Myocyte (in vitro differentiated cells): ENCODE measurements at regions not wholly inside any gene's neighbourhood (a gene's known extent, or its start where the extent isn't known, plus 50 kb on each side); places are given as distances from the start of the nearest gene placed in this dataset.

Experiments
- DNase-seq: peaks from one replicate; pipeline ENCODE4 v3.0.0-alpha.2; 2012; ENCODE audit warnings: low read depth

DNA sequence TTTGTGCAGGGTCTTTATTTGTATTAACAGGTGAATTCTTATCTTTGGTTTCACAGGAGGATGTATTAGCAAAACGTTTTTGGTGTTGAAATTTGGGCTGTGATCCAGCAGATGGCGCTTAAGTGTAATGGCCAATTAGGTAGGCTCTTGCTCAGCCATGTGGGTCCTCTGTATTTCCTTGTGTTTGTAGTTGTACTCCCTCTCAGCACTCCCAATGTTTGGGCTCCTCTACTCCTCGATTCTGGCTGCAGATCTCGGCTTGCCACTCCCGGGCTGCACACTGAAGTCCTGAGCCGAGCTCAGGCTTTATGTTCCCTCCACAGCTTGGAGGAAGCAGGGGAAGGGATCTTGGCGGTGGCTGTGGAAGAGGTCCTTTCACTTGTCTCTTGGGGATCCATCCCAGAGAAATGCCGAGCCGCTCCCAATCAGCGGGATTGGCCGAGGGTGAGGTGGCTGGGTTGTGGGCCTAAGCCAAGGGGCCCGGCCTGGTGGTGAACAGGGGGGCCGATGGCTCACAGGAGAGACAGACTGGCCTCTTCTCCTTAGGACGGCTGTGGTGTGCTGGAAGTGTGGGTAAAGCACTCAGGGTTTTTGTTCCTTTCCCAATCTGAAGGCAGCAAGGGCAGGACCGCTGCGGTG is 133.7 kb downstream of the AEBP2 start:
- DNase-seq, result peak; percentile 39

DNA sequence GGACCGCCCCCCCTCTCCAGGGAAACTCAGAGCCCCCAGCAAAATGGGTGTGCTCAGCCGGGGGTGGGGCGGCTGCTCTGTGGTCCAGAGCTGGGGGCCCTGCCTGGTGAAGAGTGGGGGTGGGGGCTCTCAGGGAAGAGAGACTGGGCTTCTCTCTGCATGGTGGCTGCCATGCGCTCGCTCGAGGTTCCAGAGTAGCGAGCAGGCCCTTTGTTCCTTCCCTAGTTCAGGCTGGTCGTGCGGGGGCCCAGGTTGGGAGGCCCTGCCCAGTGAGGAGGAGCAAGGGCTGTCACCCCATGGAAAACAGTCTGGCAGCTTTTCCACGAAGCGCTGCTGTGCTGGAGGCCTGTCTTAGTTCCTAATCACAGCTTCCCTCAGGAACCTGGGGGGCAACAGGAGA is 134.6 kb downstream of the AEBP2 start:
- DNase-seq, result no peak

DNA sequence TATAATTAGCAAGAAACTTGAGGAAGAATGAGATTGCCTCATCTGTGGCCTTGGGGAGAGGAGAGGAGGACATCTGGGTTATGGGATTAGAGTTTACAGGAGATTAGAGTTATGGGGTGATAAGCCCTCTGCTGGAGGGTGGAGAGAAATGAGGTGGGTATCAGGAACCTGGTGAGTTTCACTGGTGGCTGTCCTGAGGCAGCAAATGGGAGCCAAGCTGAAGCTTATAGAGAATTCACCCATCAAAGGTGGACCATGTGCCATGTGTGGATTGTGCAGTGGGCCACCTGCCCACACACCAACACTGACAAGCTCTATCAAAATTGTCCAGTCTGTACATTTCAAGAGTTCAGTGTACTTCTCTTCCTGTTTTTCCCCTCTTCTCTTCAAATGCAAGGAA is 135.3 kb downstream of the AEBP2 start:
- no peak for DNase-seq

DNA sequence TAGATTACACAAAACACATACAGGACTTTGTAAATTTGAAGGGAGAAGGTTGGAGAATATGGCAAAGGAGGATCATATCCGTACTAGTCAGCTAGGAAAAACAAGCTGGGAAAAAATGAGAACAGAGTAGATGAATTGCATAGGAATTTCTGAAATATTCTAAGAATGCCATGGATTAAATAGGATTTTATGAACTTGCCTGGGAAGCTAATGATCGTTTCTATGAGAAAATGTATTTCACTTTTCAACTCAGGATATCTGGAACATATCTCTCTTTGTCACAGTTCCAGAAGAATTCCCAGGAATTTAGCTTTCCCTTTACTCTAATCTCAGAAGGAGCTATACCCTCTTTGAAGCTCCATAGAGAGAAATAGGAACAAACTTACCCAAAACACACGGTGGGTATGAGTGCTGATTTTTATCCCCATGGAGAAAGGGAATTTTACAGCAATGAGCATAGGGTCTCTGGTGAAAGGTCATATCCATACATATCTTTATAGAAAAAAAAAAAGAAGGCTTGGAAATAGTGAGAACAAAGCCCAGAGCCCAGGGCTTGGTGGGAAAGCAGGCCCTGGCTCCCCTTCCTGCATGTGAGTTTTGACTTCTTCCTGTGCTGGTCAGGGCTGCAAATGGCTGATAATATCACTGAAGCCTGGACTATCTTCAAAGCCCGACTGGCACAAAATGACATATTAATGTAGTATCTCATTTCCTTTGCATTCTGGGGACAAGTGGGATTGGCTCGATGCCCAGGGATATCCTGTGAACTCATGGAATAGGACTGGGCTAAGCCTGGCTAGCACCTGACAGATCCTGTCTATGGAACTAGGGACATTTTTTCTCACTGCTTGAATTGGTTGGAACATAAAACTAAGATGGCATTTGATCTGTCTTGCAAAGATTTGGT is 136.3 kb downstream of the AEBP2 start:
- peak; percentile 78 for DNase-seq

DNA sequence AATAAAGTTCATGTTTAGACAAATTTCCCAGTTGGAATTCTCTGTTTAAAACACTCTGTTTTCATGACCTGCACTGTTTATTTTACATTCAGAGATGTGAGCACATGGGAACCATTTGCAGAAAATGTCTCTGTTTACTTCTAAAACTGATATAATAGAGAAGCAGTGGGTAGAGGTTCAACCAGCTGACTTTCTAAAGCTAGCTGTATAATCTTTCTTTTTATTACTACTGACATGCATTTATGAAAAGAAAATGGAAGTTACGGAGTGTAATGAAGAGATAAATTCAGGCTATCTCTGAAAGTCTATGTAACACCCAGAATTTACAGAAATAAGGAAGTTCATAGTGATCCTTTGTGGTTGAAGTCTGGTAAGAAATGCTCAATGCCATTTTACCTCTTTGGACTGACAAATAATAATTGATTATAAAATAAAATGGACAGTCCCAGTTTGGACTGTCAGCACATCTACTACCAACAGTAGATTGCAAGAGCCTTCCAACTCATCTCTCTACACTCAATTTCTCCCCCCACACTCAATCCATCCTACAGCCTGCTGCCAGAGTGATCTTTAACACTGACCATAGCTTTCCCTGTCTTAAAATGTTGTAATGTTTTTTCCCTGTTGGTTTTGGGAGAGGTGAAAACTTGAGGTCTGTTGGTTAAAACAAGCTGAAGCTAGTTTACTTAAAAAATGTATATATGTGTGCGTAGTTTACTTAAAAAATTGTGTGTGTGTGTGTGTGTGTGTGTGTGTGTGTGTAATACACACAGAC is 137.4 kb downstream of the AEBP2 start:
- DNase-seq, result no peak

DNA sequence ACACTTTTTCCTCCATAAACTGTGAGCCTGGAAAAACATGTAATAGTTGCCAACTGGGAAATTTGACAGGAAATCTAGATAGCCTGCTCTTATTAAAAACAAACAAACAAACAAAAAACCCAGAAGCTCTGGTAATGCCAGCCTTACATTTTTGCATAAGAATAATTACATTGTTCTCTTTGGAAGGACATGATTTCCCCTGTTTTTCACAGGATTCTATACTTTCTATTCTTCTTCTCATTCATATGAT is 137.9 kb downstream of the AEBP2 start:
- no peak for DNase-seq

DNA sequence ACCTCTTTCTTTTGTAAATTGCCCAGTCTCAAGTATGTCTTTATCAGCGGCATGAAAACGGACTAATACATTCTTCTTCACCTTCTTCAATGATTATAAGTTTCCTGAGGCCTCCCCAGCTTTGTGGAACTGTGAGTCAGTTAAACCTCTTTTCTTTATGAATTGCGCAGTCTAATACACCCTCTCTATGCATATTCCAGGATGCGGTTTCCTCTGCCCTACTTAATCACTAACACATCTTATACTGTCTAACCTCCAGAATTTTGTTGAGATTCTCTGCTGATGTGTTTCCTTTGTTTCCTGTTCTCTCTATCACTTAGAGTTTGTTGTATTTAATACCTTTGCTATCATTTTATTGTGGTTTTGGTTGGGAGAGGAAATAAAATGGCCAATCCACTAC is 145.4 kb downstream of the AEBP2 start:
- DNase-seq, result no peak

DNA sequence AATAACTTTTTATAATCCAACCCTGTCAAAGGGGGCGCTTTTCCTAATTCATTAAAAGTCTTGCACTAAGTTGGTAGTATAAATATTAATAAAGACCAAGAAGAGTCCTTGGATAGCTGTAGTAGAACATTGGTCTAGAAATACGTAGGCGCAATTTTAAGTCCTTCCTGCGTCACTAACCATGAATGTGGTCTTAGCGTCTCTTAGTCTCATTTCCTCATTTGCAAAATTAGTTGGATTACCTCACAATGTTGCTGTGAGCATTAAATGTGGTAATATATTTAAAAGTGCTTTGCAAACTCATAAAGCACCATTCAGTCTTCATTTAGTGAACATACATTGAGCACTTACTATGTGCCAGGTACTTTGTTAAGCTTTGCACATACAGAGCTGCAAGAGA is 149.7 kb downstream of the AEBP2 start:
- no peak for DNase-seq

DNA sequence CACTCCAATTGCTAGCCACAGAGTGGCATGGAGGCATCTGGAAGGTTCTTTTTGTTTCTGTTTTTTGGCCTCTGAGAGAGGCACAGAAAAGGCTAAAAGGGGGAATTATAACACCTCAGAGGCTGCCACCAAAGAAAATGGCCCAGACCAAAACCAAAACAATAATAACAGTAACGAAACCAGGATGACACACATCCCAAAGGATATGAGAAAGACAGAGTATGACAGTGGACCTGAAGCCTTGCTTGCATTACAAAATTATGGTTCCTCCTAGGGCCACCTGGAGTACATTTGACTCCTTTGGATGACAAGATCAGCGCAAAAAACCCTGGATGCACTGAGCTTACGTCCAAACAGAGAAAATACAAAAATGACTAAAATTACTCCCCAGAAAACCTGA is 152.7 kb downstream of the AEBP2 start:
- no peak for DNase-seq

DNA sequence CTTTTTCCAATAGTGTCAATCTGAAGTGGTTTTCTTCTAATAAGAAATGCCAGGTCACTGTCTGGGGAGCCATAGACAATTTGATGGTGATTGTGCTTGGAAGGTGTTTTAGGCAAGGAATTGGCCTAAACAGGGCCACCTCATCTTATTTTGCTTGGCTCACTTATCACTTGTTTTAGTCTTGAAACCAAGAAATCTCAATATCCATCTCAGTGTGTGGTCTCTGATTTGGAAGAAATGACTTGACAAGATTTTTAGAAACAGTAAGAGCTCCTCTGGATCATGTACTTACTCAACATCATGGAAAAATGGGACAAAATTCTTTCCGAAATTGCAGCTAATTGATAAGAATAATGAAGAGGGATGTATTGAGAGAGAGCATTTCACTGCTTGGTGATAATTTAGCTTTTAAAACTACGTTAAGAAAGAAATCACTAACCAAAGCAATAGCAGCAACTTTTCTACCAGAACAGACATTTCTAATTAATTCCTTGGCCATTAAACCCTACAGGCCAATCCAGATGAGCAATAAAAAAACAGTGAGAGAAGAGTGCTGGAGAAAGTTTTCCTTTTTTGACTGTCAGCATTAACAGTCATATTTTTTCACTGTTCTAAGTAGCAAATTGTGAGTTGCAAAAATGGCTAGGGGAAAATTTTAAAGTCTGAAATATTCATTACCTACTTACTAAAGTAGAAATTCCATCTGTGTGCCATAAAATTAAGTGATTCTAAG is 157.3 kb downstream of the AEBP2 start:
- no peak for DNase-seq

DNA sequence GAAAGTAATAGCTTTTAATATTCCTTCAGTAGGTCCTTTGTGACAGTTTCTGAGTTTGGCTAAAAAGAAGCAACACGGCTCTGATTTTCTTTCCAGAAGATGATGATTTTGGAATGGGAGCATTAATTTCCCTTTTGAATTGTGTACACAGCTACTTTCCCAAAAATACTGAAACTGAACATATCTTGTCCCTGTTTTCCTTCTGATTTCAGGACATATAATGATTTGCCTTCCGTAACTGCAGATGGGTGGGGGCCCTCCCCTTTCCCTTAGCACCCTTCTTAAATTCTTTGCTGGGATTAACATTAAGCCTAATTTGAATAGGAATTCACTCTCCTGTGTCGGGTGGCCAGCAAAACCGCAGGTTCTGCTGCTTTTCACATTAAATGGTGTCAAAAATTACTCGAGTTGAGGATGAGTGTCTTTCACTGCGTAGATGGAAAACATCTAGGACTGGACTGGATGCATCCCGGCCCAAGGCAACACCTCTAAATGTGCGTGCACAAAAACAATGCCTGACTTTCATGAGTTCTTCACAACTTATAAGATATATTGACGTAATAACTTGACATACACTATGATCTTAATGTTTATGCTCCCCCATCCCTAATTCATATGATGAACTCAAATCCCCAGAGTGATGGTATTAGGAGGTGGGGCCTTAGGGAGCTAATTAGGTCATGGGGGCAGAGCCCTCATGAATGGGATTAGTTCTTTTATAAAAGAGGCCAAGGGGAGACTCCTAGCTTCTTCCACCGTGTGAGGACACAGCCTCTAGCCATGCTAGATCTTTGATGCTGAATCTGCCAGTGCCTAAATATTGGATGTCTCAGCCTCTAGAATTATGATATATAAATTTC is 158.1 kb downstream of the AEBP2 start:
- no peak for DNase-seq

DNA sequence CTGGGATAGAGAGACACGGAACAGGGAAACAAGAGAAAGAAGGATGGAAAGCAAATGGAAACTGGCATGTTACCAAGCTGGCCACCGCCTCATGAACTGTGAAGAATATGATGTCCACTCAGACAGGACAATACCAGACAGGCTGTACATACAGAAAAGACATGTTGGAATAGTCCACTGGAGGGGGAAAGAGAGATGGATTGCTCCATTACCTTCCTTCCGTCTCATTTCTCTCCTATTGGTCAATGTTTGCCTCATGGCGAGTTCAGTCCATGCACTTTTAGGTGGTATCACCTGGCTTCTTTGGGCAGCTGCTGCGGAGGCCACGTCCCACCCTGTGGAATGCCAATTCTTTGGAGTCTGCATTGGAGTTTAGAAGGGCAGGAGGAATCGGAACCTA is 166.4 kb downstream of the AEBP2 start:
- DNase-seq, result no peak

DNA sequence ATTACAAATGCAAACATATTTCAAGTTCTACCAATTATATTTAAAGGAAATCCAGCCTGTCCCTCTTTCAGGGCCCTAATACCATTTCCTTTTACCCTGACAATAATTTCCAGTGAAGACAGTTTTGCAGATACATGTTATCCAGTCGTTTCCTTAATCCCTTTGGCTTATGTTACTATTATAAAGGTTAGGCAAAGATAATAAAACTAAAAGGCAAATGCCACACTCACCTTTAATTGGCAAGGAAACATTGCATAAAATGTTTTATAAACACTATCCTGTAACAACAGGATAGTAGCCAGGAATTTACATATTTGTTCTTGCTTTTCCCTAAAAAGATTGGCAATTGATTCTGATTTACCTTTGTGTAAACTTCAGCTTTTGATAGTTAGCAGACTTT is 168.7 kb downstream of the AEBP2 start:
- no peak for DNase-seq

DNA sequence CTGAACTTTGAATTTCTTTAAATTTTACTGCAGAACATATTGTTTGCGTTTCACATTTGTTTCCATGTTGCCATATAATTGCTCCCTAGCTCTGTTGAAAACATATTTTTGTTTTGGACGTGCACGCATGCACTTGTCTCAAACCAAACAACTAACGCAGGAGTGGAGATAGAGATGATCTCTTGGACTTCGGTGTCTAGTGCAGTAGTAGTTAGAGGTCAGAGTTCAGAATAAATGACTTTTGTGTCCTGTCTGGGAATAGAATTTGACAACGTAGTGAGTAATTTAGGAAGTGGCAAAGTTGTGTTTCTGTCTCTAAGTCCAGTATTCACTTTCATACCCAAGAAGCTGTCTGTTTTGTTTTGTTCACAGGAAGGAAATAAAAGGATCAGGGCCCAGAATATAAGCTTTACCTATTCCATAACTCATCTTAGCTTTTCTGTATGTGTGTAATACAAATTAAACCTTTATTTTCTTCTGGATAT is 173.8 kb downstream of the AEBP2 start:
- DNase-seq, result no peak

DNA sequence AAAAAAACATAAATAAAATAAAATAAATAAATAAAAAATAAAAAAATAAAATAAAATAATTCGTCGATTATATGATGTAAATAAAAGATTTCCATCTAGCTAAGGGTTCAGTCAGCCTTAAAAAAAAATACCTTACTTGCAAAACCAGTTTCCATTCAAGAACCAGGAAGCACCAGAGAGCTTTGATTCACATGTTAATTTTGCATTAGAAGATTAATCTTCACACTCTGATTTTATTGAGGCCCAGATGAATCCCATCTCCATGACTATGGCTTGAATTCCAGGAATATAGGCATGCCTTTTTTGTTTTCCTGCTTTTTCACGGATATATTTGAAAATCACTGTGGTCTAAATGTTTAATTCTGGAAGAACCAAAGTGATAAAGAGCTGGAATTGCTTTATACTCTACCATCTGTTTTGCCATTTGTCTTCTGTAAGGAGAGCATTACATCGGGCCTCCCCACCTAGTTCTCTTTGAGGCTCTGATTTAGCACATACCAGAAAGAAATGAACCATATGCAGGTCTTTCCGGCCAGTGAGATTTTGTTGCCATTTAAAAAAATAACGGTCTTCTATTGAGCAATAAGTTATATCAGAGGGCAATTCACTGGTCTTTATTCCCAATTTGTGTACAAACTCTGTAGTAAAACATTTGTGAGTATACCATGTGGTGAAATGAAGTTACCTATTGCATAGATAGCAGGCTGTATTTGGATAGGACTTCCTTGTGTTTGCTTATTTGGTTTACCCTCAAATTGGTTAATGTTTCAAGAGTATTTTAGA is 175.5 kb downstream of the AEBP2 start:
- no peak for DNase-seq

DNA sequence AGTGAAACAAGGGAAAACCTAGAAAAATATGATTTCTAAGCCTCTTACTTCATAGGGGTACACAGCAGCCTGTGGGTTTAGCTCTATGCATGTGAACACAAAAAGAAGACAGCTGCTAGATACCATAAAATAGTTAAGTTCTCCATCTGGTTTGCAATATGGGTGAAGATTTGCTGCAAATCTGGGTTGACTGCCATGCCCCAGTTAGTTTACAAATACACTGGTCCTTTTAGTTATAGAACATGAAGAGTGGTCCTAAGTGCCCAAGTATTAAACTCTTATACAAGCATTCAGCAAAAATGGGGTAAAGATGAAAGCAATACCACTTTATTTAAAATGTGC is 176.1 kb downstream of the AEBP2 start:
- no peak for DNase-seq

DNA sequence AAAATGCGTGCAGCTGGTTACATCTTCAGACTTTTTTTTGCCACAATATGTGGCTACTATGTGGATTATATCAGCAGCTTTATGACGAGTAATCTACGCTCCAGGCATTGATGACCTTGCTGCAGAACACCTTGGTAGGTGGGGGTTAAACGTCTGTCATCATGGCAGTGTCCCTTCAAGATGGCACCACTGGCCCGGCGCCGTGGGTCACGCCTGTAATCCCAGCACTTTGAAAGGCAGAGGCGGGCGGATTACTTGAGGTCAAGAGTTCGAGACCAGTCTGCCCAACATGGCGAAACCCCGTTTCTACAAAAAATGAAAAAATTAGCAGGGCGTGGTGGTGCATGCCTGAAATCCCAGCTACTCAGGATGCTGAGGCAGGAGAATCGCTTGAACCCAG is 177.5 kb downstream of the AEBP2 start:
- DNase-seq, result no peak

DNA sequence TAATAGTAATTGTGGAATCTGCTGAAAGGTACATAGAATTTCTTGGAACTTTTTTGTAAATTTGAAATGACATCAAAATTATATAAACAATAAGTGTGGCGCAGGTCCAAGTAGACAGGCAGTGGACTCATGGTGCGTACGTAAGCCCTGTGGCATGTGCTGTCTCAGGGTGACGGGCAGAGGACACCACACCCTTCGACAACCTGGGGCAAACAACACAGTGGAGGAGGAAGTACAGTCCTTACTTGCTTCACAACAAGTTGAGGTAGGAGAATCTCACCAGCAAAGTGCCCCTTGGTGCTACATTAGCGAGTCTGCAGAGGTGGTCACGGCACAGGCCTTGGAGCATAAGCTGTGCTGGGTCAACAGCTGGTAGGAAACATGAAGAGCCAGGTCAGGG is 180.9 kb downstream of the AEBP2 start:
- no peak for DNase-seq

DNA sequence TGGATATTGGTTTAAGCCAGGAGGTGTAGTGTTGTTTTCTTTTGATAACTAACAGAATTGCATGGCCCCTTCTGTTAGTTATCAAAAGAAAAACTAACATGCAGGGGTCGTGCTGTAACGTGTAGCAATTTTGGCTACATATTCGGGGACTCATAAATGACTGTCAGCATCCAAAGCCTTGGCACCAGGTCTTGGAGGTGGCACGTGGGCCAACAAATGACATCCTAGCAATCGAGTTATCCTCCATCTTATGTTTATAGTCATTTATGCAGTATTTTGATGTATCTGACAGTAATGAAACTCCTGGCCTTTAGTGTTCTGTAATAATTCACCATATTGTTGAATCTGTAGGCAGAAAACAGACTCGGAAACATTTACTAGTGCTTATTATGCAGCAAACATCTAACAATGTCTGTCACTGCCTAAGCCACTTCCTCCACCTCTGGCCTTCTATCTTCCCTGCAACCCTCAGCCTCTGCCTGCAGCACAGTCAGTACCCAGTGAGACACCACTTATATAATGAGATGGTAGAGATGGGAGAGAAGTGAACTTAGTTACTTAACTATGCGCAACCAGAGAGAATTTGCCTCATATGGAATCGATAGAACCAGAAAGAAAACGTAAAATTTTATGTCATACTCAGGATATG is 184.6 kb downstream of the AEBP2 start:
- no peak for DNase-seq
